ENCODE measurements at regions not wholly inside any gene's neighbourhood (a gene's known extent, or its start where the extent isn't known, plus 50 kb on each side); places are given as distances from the start of the nearest gene placed in this dataset.
A peak's percentile ranks its signal among the peaks of the same experiment; 100 is the strongest.

DNA sequence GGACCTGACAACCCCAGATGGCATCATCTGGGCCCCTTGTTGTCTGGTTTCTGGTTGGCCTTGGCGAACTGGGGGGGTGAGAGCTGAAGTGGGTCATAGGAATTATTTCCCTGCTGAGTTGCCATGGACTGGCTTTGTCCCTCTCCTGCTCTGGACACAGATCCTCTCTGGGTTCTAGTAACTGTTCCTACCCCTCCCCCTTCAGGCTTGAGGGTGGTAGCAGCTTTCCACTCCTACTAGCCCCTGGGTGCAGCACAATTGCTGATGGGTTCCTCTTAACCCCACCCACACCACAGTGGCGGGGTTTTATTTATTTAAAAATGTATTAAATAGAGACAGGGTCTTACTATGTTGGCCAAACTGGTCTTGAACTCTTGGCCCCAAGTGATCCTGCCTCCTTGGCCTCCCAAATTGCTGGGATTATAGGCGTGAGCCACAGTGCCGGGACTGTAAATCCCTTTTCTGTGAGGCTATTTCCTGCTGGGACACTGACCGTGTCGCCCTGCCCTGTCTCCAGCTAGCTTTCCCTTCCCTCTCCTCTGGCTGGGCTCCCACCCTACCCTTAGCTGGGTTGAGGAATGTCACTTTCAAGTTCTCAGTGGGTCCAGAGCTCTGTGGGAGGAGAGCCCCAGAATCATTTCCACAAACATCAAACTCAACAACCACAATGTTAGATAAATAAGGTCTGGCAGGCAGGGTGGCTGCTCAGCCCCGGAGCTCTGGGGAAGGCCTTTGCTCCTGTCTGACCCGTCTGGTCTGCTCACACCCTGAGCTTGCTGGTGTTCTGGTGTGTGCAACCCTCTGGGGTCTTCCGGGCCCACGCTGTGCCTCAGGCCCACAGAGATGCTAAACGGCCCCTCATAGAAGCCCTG lies 112.7 kb upstream of the WNT4 start:
- peaks cover 53% of the 10 kb centered on the region for H3K27me3 Mint-ChIP-seq

DNA sequence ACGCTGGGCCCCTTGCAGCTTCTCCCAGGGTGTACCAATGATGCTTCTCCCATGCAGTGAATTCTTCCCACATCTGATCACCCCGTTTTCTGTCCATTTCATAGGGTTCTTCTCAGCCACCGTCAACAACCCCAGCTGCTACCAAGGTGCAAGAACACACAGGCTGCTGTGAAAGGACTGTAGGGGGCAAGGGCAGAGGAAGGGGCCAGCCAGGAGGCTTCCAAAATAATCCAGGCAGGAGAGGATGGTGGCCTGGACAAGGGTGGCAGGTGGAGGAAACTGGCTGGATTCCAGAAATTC lies 113.3 kb upstream of the WNT4 start:
- no peak for DNase-seq
- ATAC-seq: no peak

More for the DNA sequence above, 112.7 kb upstream of the WNT4 start:
- ATAC-seq (no peak), DNase-seq (no peak)
- Mint-ChIP-seq H3K4me1 (peaks cover 4% of the 10 kb centered on the region), H3K4me3 (no peak overlapping the region), H3K36me3 (ENCODE audit: low read depth) (peaks cover 8% of the 10 kb centered on the region), H3K27ac (peak overlapping the region; percentile 19)
- H3K9me3 ChIP-seq (ENCODE audit: control insufficient read depth, low read length, poor library complexity, severe bottlenecking): no peaks in the 10 kb centered on the region

DNA sequence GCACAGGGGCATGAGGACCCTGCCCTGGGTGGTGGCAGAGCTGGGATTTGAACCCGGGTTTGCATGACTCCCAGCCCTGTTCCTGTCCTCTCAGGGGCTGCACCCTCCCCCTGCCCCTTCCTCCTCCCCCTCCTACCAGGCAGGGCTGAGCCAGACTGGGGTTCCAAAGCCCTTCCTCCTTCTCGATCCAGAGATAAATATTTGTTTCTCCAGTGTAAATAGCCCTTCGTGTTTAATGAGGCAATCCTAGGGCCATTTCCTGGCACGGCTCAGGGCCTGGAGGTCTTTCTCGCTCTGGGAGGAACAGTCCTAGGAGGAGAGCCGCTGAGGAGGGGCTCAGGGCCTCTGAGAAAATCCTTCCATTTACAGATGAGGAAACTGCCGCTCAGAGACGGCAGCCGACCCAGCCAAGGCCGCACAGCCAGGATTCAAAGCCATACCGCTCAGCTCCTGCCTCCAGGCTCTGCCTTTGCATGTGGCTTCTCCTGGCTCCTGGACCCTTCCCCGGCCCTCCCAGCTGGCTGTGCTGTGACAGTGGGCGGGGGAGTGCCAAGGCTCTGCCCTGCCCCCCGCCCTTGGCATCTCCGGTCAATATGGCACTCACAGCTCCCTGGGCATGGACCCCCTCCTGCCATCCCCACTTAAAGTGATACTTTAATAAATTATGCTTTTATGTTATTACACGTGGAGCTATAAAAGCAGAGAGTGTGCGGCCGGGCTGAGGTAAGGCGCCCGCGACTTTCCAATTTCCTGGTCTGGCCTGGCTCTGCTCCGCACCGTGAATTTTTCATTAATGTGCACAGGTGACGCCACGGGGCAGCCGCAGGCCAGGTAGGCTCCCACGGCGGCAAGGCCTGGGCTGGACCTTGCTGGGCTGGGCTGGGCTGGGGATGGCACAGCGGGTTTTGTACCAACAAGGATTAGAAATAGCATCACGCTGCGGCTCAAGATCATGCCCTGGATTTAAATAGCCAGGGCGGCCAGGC lies 114.7 kb upstream of the WNT4 start:
- Mint-ChIP-seq H3K27me3 (peaks cover 54% of the 10 kb centered on the region), H3K36me3 (ENCODE audit: low read depth) (peaks cover 10% of the 10 kb centered on the region), H3K27ac (no peak overlapping the region), H3K4me3 (no peak overlapping the region), H3K4me1 (peaks cover 6% of the 10 kb centered on the region)
- no peak for ATAC-seq
- no peak for DNase-seq
- no peaks in the 10 kb centered on the region for H3K9me3 ChIP-seq (ENCODE audit: control insufficient read depth, low read length, poor library complexity, severe bottlenecking)

More for the DNA sequence above, 113.3 kb upstream of the WNT4 start:
- no peaks in the 10 kb centered on the region for H3K9me3 ChIP-seq (ENCODE audit: control insufficient read depth, low read length, poor library complexity, severe bottlenecking)
- Mint-ChIP-seq H3K36me3 (ENCODE audit: low read depth) (peaks cover 10% of the 10 kb centered on the region), H3K27me3 (peaks cover 57% of the 10 kb centered on the region), H3K27ac (peak overlapping the region; percentile 19), H3K4me3 (no peak overlapping the region), H3K4me1 (peaks cover 5% of the 10 kb centered on the region)

DNA sequence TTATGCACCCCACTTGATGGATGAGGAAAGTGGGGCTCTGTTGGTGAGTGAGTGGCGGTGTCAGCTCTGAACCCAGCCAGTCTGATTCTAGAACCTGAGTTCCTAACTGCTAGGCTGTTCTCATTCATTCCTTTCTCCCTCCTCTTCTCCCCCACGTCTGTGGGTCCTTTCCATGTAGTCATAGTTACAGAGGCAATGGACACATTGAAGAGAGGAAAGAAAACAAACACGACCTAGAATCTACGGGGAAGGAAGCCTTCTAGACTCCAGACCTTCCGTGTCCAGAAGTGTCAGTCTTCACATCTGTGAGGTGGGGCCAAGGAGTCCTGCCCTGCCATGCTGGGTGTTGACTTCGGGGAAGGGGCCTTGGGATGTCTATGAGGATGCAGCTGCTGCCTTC lies 115.8 kb upstream of the WNT4 start:
- Mint-ChIP-seq H3K4me3 (no peak overlapping the region), H3K27ac (no peak overlapping the region), H3K27me3 (peaks cover 46% of the 10 kb centered on the region), H3K36me3 (ENCODE audit: low read depth) (peaks cover 7% of the 10 kb centered on the region), H3K4me1 (peaks cover 8% of the 10 kb centered on the region)
- ATAC-seq: no peak
- no peak for DNase-seq
- H3K9me3 ChIP-seq (ENCODE audit: control insufficient read depth, low read length, poor library complexity, severe bottlenecking): no peaks in the 10 kb centered on the region

DNA sequence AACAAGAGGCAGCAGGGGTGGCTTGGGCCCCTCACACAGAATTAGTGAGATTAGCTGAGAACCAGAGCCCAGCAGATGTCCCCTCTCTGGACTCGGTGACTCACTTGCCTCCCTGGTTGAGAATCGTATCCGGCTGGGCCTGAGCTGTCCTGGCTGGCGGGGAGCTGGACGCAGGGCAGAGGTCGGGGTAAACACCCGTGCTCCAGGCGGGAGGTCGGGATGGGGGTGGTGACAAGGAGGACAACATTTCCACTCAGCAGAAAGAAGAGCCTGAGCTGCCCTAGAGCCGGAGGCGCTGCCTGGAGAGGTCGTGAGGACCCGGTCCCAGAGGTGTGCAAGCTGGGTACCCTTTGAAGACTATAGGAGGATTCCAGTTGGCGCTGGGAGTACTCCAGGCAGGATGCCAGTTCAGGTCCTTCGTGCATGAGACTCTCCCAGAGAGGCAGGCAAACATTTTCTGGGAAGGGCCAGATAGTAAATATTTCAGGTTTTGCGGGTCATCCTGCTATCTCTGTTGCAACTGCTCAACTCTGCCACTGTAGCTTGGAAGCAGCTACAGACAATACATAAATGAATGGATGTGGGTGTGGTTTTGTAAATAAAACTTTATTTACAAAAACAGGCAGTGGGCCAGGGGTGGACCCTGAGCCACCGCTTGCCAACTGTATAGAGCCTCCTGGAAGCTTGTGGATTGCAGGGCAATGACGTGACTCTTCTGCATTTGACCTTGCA lies 116.8 kb upstream of the WNT4 start:
- H3K9me3 ChIP-seq (ENCODE audit: control insufficient read depth, low read length, poor library complexity, severe bottlenecking): no peaks in the 10 kb centered on the region
- DNase-seq: no peak
- peaks cover 5% of the 10 kb centered on the region for H3K36me3 Mint-ChIP-seq (ENCODE audit: low read depth)
- ATAC-seq: no peak
- H3K27me3 Mint-ChIP-seq: peaks cover 45% of the 10 kb centered on the region
- H3K4me1 Mint-ChIP-seq: peaks cover 11% of the 10 kb centered on the region
- no peak overlapping the region for H3K4me3 Mint-ChIP-seq
- H3K27ac Mint-ChIP-seq: no peak overlapping the region

DNA sequence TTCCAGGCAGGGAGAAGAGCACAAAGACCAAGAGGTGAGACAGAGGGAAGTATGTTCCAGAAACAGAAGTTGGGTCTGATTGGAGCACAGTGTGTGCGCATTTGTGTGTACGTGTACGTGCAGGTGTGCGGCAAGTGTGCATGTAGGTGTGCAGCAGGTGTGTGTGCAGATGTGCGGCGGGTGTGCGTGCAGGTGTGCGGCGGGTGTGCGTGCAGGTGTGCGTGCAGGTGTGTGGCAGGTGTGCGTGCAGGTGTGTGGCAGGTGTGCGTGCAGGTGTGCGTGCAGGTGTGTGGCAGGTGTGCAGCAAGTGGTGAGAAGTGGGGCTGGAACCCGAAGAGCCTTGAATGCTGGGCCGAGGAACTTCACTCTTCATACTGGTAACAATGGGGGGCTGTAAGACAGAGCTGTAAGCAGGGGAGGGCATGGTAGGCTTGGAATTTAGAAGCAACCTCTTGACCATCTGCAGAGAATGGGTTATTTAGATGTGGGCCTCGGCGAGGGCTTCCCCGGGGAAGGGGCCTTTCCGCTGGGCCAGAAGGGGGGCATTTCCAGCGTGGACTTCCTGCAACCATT lies 118.0 kb upstream of the WNT4 start:
- H3K27me3 Mint-ChIP-seq: peaks cover 52% of the 10 kb centered on the region
- no peak for DNase-seq

DNA sequence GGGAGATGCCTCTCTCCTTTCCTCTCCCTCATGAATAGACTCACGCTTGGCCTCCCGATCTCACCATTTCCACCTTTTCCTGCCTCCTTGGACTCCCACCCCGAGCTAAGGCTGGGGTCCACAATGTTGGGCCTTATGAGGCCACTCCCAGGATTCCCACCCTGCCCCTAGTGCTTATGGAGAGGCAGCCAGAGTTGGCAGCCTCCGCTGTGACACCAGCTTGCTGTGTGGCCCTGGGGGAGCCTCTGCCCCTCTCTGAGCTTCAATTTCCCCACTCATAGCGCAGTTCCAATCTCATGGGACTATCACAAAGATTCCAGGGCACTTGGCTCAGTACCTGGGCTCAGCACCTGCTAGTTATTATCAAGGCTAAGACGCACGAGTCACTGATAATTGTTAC lies 118.7 kb upstream of the WNT4 start:
- H3K9me3 ChIP-seq (ENCODE audit: control insufficient read depth, low read length, poor library complexity, severe bottlenecking): no peaks in the 10 kb centered on the region
- Mint-ChIP-seq H3K4me1 (peaks cover 11% of the 10 kb centered on the region), H3K36me3 (ENCODE audit: low read depth) (peaks cover 5% of the 10 kb centered on the region), H3K27me3 (peaks cover 55% of the 10 kb centered on the region), H3K27ac (no peak overlapping the region), H3K4me3 (no peak overlapping the region)
- no peak for DNase-seq
- no peak for ATAC-seq

More for the DNA sequence above, 118.0 kb upstream of the WNT4 start:
- Mint-ChIP-seq H3K4me1 (peaks cover 11% of the 10 kb centered on the region), H3K36me3 (ENCODE audit: low read depth) (peaks cover 5% of the 10 kb centered on the region), H3K4me3 (no peak overlapping the region), H3K27ac (no peak overlapping the region)
- ATAC-seq: no peak
- H3K9me3 ChIP-seq (ENCODE audit: control insufficient read depth, low read length, poor library complexity, severe bottlenecking): no peaks in the 10 kb centered on the region

DNA sequence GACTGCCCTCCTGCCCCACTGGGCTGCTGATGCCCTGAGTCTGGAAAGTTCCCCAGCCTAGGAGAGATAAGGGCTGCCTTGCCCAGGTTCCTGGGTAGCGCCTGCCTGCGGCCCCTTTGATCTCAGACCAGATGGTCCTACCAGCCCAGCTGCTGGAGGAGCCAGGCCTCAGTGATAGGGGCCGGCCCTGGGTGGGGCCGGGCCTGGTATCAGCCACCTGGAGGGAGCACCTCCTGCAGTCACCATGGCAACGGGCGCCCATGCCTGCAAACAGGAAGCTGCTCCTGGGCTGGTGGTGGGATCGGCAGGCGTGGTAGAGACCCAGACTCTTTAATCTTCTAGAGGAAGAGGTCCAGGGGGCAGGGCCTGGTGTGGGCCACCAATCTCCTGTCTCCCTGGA lies 119.7 kb upstream of the WNT4 start:
- Mint-ChIP-seq H3K36me3 (ENCODE audit: low read depth) (peaks cover 5% of the 10 kb centered on the region), H3K27ac (no peak overlapping the region), H3K4me1 (peaks cover 11% of the 10 kb centered on the region), H3K4me3 (no peak overlapping the region), H3K27me3 (peaks cover 56% of the 10 kb centered on the region)
- DNase-seq (no peak), ATAC-seq (no peak)
- no peaks in the 10 kb centered on the region for H3K9me3 ChIP-seq (ENCODE audit: control insufficient read depth, low read length, poor library complexity, severe bottlenecking)

DNA sequence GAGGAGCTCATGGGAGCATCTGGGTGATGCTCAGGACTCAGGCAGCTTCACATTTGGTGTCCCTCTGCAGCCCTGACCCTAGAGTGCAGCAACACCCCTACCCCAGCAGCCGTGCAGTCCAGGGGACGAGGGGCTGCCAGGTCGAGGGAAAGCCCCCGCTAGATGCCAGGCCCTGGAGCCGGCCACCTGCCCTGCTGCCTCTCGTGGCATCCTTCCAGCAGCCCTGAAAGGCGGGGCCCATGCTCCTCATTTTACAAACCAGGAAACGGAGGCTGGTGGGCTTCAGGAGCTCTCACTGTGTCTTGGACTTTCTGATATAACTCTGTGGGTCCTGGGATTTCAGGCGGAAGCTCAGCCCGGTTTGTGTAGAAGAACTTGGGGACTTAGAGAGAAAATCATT lies 120.5 kb upstream of the WNT4 start:
- peaks cover 11% of the 10 kb centered on the region for H3K4me1 Mint-ChIP-seq
- H3K36me3 Mint-ChIP-seq (ENCODE audit: low read depth): peaks cover 5% of the 10 kb centered on the region
- H3K4me3 Mint-ChIP-seq: no peak overlapping the region
- DNase-seq (no peak), ATAC-seq (no peak)
- no peaks in the 10 kb centered on the region for H3K9me3 ChIP-seq (ENCODE audit: control insufficient read depth, low read length, poor library complexity, severe bottlenecking)
- no peak overlapping the region for H3K27ac Mint-ChIP-seq
- H3K27me3 Mint-ChIP-seq: peaks cover 60% of the 10 kb centered on the region

DNA sequence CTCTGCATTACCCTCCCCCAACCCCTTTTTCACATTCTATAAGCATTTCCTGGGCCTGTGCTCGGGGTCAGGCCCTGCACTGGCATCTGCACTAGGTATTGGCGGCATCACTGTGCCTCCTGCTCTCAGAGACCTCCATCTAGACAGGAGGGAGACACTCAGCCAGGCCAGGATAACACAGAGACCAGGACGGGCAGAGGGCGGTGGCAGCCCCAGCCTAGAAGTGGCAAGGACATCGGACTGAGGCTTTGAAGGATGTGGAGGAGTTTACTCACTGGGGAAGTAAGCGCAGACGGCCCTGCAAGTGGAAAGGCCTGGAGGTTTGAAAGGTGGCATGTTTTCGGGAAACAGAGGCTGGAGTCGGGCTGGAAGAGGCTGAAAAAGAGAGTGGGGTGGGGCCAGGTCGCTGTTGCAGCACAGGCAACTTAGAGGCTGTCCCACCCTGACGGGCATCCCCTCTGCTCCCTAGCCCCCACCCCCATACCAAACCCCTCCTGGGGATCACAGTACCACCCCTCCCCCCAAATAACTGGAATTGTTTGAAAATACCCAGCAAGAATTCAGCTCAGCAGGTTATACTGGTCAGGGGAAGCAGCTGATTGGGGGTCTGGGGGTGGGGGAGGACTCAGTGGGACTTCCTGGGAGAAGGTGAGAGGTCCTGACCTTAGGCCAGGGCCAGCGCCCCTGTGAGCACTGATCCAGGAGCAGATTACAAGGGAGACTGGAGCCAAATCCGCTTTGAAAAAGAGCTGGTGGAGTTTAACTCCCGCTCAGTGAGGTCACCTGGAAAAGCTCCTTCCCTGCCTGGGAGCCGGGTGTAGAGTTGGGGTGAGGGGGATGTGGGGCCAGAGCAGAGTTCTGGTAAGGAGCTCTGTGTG lies 121.8 kb upstream of the WNT4 start:
- peaks cover 11% of the 10 kb centered on the region for H3K4me1 Mint-ChIP-seq
- ATAC-seq (no peak), DNase-seq (no peak)
- peaks cover 57% of the 10 kb centered on the region for H3K27me3 Mint-ChIP-seq
- H3K36me3 Mint-ChIP-seq (ENCODE audit: low read depth): peaks cover 5% of the 10 kb centered on the region
- no peaks in the 10 kb centered on the region for H3K9me3 ChIP-seq (ENCODE audit: control insufficient read depth, low read length, poor library complexity, severe bottlenecking)
- H3K4me3 Mint-ChIP-seq: no peak overlapping the region
- no peak overlapping the region for H3K27ac Mint-ChIP-seq

DNA sequence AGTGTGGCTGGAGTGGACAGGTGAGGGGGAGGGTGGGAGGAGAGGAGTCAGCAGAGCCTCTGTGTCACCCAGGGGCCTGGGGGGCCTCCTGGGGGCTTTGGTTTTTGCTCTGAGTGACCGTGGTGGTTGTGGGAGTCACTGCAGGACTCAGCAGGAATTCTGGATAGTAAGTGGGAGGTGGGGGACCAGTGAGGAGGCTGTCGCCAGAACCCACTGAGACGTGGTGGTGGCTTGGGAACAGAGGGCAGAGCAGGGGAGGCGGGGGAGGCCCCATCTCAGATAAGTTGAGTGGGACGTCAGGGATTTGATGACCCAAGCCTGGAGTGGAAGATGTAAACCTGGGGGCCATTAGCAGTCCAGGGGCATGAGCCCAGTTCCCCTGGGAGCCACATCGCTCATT lies 123.2 kb upstream of the WNT4 start:
- H3K27ac Mint-ChIP-seq: no peak overlapping the region
- no peaks in the 10 kb centered on the region for H3K9me3 ChIP-seq (ENCODE audit: control insufficient read depth, low read length, poor library complexity, severe bottlenecking)
- no peak overlapping the region for H3K4me3 Mint-ChIP-seq
- peaks cover 46% of the 10 kb centered on the region for H3K27me3 Mint-ChIP-seq
- peaks cover 6% of the 10 kb centered on the region for H3K4me1 Mint-ChIP-seq
- H3K36me3 Mint-ChIP-seq (ENCODE audit: low read depth): no peaks in the 10 kb centered on the region
- DNase-seq (no peak), ATAC-seq (no peak)

Data from T-helper 17 cell (primary cell).